CD4-positive, alpha-beta T cell treated with Interleukin-21 for 1 hour (primary cell): ENCODE measurements at regions not wholly inside any gene's neighbourhood (a gene's known extent, or its start where the extent isn't known, plus 50 kb on each side); places are given as distances from the start of the nearest gene placed in this dataset.
"Not testable (repeated sequence)": the region's sequence is repeated elsewhere in the genome, so short reads cannot be mapped to it uniquely, and the experiment has no call there.

ENCODE experiments used
- DNase-seq: peaks from one replicate; pipeline ENCODE4 v3.0.0-alpha.2; 2020

DNA sequence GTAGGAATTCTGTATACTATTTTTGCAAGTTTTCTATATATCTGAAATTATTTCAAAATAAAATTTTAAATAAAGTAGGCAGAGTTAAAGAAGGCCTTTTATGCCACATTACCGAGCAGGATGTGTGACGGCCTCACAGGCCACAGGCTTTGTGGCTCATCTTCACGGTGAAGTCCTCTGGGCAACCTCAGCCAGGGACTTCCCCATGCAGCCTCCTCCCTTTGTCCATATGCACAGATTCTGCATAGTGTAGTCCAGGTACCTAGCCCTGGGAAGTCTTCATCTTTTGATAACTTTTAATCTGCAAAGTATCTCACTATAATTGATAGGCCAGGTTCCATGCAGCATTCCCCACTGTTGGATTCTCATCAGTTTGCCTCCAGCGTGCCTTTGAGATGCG is 62.8 kb downstream of the ARHGAP11B start:
- DNase-seq = not testable (repeated sequence)

DNA sequence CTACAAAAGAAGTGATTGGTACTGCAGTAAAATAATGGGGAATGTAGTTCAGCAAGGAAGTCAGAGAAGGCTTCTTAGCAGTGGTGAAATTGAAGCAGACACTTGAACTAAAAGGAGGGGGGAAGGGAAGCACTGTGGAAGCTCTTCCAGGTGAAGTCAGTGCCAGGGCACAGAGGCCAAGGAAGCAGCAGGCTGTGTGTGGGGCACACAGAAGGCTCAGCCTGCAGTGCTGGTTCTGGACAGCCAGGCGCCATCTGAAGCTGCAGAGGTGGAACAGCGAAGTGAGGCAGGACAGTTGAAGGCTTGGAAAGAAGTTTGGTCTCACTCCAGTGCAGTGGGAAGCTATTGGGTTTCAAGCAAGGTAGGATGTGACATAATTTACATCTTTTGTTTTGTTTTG is 64.2 kb downstream of the ARHGAP11B start:
- not testable (repeated sequence) for DNase-seq

DNA sequence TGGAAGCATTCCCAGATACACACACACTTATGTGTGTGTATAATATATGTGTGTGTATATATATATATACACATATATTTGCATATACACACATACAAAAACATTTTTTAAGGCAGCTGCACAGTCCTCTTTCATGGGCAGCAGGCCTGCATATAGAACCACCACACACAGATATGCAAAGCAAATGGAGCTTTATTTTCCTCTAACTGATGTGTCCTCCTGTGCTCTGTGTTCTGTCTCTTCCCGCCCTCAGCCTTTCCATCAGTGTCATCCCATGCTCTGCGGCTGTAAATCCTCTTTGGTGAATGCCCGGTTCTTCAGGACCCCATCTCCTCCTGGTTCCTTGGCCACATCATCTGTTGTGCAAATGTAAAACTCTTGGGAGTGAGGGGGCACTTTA is 69.9 kb downstream of the ARHGAP11B start:
- not testable (repeated sequence) for DNase-seq

DNA sequence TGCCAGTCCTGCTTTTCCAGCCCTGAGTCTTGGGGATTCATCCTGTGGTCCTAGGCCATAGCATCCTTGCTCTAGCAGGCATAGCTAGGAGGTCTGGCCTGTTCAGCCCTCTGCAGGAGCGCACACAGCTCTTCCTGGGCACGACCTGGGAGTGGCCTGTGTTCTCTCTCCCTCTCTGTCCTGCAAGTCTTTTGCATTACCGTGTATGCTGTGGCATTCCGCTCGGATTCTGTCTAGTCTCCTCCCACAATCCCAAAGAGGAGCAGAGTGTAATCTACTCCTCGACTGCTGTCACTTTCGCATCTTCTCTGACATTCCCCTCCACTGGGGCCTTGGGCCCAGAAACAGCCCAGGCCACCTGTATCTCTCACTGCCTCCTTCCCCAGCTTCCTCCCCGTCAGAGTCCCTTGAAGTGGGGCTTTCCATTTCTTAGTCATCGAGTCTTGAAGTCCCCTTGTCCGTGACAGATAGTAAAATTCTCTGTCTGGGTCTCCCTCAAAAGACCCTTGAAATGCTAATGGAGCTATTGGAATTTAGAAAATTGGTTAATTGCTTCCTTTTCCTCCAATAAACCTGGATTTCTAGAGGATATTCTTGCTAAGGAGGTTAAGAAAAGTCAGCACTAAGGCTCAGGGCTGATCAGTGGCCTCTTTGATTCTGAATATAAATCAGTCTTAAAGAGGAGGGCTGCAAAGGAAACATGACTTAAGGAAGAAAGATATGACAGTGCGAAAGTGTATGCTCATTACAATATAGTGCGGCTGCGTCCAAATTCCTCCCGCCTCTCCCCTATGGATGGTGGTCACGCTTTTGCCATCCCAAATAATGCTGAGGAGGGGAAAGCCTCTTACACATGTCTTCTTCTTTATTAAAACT is 70.7 kb downstream of the ARHGAP11B start:
- peak; percentile 0 for DNase-seq

DNA sequence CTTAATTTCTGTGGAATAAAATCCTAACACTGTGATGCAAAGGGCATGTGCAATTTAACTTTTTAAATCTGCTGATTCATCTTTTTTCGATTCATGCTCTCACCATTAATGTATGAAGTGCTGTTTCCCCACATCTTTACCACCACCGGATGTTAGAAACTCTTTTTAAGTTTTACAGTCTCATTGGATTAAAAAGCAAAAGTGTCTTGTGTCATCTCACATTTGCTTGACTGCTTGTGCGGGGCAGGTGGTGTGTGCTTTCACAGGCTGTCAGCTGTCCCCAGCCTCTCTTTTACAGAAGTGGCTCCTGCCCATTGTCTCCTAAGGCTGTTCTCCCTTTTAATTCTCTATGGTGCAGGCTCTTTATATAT is 71.4 kb downstream of the ARHGAP11B start:
- peak; percentile 50 for DNase-seq

DNA sequence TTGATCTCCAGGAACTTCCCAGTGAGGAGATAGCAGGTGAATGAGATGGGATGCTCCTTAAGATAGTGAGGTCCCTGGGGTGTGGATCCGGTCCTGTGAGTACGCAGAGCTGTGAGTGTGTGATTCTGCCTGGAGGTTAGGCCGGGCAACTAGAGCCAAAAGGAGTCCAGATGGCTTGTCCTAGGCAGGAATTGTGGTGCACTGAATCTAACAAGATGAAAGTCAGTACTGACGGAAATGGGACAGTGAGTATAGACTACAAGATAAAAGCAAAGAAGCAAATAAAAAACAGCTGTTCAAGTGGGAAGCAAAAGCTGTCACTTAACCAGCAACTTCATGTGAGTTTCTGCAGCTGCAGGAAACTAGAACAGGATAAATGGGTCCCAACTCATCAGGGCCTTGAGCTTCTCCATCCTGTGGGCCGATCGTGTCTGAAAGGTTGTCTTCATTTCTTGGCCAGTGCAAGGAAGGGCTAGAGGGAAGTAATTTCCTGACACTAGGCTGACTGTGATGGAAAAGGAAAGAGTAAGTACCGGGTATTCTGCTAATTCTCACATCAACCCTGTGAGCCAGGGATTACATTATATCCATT is 74.2 kb downstream of the ARHGAP11B start:
- DNase-seq = not testable (repeated sequence)

DNA sequence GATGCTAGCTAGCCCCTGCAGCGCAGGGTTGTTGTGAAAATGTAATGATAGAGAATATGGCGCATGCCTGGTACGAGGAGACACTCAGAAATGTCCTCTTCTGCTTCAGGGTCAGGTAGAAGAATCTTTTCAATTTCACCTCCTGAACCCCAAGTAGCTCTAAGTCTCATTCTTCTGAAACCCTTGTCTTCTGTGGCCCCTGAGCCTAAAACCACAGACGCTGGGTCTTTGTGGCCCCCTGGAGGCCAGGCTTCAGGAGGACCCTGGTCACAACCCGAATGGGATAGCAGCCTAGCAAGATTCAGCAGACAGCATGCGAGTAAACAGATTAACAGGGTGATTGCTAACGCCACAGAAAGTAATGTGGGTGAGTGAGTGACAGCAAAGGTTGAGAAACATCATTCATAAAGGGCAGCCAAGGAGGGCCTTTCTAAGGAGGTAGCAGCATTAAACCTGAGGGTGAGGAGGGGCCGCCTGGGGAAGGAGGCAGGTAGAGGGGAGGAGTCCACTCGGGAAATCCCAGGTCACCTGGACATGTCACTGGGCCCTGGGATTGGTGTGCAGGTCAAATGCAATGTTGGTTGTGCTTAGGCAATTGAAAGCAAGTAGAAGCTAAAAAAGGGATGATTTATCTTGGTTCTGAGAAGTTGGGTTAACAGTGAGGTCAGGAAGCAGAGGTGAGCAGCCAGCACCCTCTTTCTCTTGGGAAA is 82.2 kb downstream of the ARHGAP11B start:
- not testable (repeated sequence) for DNase-seq

DNA sequence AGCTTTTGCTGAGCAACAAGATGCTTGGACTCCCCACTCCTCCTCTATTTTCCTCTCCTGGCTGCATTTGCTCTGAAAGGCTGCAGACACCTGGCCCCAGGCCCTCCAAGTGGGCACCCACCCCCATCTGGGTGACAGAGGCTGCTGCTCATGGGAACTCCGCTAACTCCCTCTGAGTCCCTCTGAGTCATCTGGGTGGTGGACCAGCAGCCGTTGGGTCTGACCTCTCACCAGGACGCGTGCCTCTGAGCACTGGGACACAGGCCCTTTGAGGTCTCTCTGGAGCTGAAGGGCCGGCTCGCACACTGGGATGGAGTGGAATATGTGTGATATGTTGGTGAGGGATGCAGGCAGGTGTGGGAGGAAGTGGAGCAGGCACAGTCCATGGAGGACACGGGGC is 82.9 kb downstream of the ARHGAP11B start:
- not testable (repeated sequence) for DNase-seq

DNA sequence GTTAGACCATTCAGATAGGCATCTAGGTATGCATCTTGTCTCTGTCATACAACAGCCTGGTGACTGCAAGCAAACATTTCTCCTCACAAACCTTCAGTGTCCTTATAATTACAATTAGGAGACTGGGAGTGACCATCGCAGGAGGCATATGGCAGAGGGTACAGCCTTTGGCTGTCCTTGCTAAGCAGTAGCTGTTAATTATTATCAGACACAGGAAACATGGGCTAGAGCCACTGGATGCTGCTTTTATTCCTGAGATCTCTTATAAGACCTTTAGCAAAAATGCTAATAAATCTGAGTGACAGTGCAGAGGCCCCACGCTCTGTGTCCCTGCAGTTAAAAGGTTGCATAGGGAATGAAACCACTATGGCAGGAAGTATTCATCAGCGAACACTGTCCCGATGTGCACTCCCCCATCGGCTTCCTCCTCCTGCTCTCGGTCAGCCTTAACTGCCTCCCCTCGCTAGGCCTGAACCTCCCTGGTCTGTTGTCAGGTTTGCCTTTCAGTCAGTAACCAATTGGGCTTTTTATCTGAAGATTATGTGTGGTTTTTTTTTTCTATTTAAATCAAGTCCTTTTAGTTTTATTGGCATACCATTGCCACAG is 92.2 kb downstream of the ARHGAP11B start:
- DNase-seq = not testable (repeated sequence)

DNA sequence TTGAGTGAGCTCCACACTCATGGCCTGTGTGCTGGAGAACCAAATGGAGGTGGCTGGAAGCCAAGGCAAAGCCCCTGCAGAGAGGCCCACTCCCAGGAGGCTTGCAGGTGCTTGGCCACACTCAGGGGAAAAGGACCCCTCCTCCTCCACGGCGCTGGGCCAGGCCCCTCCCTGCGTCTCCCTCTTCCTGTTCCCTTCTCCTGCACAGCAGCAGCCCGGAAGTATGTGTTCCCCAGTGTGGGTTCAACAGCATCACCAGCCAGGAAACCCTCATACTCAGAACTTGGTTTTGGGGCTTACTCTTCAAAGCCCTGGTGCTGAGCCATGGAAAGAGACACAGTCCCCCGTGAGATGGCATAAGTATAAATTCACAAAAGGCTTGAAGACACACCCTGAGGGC is 93.4 kb downstream of the ARHGAP11B start:
- not testable (repeated sequence) for DNase-seq

DNA sequence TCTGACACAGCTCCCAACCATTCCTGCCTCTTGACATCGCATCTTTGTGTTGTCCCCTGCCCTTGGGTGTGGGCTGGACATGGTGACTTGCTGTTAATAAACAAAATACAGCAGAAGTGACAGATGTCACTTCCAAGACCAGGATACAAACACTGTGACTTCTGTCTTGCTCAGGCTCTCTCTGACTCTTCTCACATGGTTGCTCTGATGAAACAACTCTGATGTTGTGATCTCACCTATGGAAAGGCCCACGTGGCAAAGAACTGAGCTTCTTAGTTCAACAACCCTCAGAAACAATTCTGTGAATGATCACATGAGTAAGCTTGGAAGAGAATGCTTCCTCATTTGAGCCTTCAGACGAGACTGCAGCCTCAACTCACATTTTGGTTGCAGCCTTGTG is 94.9 kb downstream of the ARHGAP11B start:
- DNase-seq = not testable (repeated sequence)

DNA sequence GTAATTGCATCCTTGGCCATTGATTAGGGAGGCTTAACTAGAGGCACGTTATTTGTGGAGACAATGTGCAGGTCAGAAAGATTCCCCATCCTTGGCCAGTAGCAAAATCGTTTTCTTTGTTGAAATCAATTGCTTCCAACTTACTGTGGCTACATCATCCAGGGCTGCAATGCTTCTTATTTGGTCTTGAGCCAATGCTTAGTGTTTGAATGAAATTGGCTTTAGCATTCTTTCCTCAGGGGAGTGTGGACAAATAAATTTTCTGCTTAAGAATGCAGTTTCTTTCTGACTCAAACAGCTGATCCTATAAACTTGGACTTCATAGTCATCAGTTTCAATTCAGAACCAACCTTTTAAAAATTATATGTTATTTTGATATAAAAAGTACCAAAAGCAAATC is 95.6 kb downstream of the ARHGAP11B start:
- DNase-seq = not testable (repeated sequence)

DNA sequence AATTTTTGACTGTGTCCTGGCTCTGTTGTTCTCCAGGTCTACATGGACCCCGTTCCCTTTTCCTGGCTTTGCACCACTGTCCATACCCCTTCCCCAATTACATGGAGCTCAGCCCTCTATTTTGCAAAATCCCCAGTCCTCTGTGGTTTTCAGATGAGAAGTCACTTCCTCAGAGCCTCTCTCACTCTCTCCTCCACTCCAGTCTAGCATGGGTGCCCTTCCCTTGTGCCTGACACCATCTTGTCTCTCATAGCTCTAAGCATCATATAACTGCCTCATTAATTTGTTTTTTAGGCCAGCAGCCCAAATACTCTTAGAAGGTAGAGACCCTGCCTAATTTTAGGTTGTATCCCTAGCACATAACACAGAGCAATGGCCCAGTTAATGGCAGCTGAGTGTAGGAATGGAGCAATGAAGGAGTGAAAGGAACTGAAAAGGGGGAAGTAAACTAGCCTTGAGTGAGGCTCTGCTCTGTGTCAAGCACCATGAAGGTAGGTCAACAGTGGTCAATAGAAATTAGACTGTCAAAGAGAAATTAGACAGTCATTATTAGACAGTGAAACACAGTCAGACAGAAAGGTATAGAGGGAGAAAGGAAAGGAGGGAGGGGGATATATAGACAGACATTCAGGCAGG is 97.7 kb downstream of the ARHGAP11B start:
- not testable (repeated sequence) for DNase-seq

DNA sequence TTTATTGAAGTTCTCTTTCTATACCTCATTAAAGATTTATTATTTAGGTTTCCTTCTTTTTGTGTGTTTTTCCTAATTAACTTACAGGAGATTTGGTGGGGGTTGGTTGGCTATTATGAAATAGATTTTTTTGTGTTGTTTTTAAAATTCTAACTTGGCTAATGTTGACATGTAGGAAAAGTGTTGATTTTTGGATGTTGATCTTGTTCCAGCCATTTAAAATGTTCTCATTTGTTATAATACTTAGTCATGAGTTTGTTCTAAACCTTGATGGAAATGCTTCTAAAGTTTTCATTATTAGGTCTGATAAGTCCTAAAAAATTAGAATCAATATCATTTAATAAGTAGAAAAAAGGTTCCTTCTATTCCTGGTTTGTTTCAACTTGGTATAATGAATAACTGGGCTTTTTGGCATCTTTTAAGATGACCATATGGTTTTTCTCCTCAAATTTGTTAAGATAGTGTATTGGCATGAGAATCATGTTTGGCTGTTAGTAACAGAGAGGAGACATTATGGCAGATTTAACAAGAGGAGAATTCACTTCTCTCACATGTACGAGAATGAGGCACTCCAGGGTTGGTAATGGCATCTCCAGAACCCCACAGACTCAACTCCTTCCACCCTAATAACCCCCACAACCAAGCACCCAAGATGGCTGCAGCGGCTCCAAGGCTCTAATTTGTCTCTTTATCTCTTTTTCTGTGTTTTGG is 104.1 kb downstream of the ARHGAP11B start:
- DNase-seq = not testable (repeated sequence)

DNA sequence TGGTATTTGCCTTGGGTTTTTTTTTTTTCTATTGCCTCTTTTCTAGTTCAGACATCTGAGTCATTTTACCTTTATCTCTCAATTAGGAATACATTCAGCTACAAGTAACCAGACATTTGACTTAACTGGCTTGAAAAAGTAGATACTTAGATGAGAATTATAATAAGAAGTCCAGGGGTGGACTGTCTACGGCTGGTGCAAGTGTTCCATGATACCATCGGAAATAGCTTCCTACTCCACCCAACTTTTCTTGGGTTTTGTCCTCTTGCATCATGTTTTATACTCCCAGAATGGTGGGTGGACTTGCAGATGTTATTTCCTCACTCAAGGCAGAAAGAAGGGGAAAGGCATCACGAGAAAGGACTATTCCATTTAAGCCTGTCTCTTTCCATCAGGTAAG is 104.7 kb downstream of the ARHGAP11B start:
- DNase-seq = not testable (repeated sequence)

DNA sequence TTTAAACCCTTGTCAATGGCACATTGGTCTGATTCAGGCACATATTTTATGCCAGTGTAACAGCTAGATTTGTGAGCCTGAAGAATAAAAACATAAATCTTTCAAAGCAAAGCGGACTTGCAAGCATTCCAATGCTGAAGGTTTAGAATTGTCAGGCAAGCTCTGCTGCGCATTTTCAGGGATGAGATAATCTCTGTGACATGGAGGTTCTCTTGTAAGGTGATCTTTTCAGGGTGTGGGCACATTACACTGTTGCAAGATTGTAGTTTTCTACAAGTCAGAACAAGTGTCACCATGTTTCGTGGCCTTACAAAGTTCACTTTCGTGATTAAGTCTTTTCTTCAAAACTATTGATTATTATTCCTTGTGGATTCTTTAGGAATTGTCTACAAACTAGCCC is 106.2 kb downstream of the ARHGAP11B start:
- not testable (repeated sequence) for DNase-seq

DNA sequence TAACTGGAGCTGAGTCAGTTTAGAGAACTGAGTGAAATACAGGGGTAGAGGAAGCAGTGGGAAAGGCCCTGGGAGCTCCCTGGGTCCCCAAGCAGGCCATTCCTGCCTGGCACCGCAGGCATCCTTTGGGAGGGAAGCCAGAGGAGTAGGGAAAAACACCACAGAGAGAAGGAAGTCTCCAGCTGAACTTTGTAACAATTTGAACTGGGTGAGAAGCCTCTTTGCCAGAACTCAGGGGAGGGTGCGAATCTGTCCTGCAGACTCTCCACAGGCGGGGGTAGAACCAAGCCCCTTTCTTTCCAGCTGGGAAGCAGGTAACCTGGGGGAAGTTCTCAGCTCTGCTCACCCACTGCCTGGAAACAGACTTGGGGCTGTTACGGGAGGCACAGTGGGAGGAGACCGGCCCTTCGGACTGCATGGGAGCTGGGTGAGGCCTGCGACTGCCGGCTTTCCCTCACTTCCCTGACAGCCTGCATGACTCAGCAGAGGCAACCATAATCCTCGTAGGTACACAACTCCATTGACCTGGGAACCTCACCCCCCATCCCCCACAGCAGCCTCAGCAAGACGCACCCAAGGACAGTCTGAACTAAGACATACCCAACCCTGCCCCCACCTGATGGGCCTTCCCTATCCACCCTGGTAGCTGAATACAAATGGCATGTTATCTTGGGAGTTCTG is 110.1 kb downstream of the ARHGAP11B start:
- not testable (repeated sequence) for DNase-seq

DNA sequence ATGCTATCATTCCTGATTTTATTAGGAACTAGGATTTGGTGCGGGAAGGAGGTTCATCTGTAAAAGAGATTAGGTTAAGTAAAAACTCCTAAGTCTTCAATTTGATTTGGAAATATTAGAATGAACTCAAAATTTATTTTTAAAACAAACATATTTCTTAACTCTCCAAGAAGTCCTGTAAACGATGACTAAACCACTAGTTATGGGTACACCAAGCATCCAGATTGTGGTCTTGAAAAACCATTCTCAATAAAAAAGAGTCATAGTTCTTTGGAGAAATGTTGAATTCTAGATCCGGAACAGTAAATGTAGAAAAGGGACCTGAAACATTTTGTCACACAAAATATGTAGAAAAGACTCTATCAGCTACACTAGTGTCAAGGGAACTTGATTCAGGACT is 116.9 kb downstream of the ARHGAP11B start:
- not testable (repeated sequence) for DNase-seq

DNA sequence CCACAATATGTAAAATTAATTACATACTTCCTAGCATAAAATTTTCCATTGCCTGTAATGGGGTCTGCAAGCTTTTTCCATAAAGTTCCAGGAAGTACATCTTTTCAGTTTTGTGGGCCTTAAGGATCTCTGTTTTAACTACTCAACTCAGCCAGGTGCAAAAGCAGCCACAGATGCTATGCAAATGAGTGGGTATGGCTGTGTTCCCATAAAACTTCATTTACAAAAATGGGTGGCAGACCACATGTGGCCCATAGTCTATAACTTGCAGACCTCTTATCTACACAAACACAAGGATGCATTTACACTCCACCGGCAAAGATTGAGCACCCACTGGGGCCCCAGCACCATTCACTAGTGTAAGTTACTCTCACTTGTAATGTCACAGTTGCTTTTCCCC is 123.1 kb downstream of the ARHGAP11B start:
- DNase-seq = not testable (repeated sequence)

DNA sequence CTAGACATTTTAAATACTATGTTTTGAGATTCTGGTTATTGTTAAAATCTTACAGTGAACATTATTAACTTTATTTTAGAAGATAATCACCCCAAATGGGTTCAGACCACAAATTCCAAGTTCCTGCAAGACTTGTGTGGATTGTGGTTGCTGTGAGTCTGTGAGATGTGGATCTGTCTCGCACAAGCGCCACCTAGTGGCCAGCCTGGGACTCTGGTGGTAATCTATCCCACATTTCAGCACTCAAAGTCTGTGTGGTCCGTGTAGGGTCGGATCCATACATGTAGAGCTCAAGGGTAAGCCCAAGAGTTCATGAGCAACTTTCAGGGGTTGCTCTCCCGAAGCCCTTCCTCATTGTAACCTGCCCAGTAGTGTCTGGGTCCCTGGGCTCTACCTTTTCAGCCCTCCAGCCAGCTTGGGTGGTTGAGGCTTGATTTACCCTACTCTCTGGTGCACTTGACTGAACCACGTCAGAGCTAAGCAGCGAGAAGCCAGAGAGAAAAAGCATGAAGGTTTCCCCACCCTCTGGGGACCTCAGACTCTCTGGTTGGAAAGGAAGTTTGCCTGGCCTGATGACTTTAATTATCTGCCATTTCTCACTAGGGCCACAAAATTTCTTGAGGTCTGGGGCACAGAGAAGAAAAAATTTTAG is 129.2 kb downstream of the ARHGAP11B start:
- peak; percentile 75 for DNase-seq

DNA sequence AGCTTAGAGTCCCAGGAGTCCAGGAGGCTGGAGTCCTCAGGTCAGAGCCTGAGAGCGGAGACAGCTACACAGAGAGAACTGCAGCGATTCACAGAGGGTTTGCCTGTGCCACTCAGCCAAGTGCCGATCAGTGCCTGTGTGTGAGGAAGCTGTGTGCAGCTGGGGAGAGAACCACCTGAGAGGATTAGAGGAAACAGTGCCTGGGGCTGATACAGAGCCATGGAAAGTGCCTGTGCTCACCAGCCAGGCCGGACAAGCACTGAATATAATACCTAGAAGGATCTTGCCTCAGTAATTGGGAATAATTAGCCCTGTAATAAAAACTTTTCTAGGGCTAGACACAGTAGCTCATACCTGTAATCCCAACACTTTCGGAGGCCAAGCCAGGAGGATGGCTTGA is 134.7 kb downstream of the ARHGAP11B start:
- not testable (repeated sequence) for DNase-seq
